Activated T-cell treated with anti-CD3 and anti-CD28 coated beads for 1 hour (primary cell): ENCODE measurements at regions not wholly inside any gene's neighbourhood (a gene's known extent, or its start where the extent isn't known, plus 50 kb on each side); places are given as distances from the start of the nearest gene placed in this dataset.
A peak's percentile ranks its signal among the peaks of the same experiment; 100 is the strongest.

Experiments used
- DNase-seq: peaks from one replicate; pipeline ENCODE4 v3.0.0-alpha.2; 2020; ENCODE audit warnings: low read depth

DNA sequence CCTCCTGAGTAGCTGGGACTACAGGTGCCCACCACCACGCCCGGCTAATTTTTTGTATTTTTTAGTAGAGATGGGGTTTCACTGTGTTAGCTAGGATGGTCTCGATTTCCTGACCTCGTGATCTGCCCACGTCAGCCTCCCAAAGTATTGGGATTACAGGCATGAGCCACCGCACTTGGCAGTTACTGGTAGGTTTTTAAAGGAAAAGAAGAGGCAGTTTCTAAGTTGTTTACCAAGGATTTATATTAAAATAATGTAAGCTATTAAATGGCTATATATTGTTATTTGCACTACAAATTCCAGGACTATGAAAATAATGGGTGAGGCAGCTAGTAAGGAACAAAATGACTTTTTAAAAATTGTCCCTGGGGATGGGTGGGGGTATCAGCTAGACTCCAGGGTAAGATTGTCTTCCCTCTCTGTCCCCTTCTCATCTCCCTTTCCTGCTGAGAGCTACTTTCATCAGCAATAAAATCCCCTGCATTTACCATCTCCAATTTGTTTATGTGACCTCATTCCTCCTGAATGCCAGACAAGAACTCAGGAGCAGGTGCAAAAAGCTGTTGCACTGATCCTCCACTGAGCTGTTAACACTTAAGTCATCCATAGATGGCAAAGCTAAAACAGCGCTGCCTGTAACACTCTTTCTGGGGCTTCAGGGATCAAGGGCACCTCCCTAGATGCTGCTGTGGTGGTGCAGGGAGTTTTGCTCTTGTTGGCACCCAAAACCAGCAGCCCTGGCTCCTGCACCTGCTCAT is 165.2 kb downstream of the ZPLD1 start:
- no peak for DNase-seq

DNA sequence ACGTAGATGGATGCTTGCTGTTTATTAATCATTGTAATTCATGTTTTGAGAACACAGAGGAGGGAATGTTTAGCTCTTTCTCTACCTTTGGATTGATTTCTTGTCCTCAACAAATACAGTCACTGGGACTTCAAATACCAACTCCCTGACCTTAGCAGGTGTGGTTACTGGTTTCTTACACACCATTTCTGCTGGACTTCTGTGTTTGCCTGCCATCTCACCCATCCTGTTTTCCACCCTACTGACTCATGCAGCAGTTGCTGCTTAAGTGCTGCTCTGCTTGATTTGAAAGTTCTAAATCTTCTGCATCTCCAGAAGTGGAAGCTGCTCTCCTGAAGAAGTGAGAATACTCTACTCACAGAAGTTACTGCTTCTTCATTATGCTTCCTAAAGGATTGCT is 170.3 kb downstream of the ZPLD1 start:
- DNase-seq, result no peak

DNA sequence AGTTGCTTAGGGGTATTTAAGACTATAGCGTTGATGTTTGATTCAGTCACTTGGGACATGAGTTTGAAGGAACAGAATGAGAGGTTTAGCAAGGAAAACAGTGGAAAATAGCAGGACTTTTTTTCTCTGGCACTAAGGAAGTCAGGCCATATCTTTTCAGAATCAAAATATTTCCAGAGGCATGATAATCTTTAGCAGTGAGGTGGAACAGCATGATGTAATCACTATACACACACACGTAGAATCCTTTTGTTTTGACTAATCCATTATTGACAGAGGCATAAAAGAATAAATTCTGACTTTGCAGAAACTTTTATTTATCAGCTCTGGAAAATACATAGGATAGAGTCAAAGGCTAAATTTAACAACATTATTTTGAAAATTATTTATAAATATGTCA is 174.1 kb downstream of the ZPLD1 start:
- no peak for DNase-seq

DNA sequence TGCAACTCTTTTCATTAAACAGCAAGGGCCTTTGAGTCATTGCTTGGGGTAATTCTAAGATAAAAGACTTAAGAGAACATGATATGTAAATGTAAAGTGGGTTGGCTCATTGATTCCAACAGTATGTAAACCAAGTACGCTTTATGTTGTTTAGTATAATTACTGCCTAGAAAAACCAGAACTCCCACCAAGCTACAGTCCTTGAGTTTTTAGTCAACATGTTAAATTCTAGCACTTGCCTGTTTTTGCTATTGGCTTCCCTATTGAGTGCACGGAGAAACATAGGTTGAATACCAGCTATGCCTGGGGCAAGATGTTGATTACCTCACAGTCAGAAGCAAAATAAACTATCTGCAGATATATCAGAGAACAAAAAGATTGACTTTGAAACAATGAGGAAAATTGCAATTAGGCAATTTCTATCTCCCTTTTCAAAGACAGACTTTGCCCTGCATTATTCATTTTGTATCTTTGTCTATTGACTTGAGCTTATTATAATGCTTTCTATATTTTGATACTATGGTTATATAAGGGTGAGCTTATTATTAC is 179.3 kb downstream of the ZPLD1 start:
- no peak for DNase-seq

DNA sequence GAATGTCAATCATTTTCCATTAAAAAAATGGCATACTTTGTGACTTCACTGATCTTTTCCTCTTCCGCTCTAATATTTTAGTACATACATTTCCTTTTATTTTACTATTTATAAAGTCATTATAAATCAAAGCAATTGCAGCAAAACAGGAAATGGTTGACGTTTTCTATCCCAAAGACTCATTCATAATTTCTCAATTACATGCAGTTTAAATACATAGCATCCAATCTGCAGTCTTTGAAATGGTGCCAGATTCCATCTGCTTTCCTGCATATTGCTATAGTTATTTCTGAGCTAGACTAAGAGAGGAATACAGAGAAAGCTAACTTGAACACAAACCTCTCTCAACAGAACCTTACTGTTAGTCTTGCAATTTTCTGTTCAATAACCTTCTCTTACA is 179.8 kb downstream of the ZPLD1 start:
- no peak for DNase-seq

DNA sequence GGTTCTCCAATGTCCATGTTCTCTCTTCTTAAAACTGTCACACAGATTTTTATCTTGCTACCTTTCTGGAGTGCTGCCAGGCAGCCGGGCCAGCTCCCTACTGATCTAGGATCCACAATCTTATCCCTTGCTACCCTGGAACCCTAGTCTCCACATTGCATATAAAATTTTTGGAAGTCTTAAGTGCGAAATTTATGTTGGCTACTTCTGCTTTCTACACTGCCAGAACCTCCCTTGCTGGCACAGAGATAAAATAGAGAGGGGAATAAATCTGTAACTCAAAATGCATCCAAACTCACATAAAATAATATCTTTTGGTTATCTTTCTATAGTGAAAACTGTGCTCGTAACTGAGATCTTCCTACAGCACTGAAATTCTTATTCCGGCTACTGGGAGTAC is 182.6 kb downstream of the ZPLD1 start:
- DNase-seq, result no peak

DNA sequence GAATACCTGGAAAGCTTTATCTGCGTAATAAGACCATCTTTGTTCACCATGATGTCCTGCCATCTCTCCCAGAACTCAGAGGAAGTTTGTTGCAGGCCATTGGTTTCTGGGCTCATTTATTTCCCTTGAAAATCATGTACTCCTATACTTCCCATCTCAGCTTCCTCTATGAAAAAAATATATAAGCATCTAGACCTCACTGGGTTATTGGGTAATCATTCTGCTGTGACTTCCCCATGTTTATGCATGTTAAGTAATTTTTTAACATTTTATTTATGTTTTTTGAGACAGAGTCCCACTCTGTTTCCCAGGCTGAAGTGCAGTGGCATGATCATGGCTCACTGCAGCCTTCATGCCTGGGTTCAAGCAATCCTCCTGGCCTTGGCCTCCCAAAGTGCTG is 184.5 kb downstream of the ZPLD1 start:
- DNase-seq, result no peak

DNA sequence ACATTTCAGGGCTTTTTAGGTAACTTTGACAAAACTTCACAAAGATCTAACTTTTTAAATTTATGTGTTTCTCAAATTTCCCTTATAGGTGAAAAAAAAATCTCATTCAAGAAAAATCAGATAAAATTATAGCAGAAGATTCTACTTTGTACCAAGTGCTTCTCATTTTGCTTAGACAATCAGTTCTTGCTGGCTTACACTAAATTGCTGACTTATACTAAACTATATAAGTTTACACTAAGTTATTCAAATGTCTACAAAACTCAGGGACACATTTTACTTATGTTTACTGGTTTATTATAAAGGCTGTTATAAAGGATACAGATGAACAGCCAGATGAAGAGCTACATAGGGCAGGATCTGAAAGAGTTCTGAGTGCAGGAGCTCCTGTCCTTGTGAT is 195.1 kb downstream of the ZPLD1 start:
- no peak for DNase-seq

DNA sequence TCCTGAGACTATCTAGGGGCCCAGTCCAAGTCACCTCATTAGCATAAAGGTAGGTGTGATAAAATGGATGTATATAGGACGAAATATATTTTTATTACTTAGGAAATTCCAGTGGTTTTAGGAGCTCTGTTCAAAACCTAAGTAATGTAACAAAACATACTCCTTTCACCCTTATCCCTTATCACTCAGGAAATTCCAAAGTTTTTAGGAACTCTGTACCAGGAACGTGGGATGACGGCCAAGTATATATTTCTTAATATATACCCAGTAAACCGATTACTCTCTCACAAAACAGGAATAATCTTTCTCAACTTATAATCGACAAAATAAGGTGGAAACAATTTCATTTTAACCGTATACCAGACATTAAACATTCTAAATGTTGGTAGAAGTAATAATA is 195.7 kb downstream of the ZPLD1 start:
- no peak for DNase-seq

DNA sequence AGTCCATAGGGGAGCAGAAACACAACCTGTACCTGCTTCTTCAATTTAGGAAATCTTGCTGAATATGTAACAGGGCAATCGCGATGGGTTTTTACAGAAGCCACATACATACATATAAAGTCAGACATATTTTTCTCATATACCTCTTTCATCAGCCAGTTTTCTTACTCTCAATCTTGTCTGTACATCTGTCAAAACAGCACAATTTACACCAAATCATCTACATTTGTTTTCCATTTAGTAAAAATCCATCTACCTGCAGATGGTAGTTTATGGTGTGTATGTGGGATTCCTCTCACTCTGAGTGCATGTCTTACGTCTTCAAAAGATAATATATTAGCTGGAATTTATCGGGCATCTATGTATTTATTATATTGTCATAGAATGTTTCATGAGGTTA is 208.7 kb downstream of the ZPLD1 start:
- no peak for DNase-seq

DNA sequence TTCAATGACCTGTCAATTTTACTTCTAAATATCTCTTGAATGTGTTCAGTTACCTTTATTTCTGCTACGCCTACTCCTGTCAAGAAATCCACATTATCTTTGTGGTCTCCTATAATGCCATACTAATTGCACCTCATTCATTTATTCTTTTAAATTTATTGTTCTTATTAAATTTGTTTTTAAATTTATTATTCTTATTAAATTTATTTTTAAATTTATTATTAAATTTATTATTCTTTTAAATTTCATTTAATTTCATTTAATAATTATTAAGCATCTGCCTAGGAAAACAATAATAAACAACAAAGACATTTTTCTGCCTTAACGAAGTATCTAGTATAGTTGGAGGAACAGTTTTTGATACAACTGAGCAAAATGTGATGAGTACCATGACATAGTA is 211.7 kb downstream of the ZPLD1 start:
- no peak for DNase-seq

DNA sequence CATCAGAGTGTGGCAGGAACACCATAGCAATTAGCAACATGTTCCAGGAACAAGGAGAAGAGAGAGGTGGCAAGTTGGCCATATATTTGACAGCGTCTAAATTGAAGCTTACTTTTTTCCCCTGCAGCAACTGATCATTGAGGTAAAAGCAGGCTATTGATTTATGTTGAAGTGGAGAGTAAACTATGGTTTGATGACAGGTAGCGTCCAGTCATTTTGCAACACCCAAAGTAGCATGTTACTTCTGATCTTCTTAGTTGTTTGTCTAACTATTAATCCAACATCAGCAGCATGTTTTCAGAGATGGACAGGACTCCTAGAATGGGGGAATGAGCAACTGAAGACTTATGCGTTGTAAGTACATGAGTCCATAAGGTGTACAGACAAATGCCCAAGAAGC is 225.8 kb downstream of the ZPLD1 start:
- DNase-seq, result no peak

DNA sequence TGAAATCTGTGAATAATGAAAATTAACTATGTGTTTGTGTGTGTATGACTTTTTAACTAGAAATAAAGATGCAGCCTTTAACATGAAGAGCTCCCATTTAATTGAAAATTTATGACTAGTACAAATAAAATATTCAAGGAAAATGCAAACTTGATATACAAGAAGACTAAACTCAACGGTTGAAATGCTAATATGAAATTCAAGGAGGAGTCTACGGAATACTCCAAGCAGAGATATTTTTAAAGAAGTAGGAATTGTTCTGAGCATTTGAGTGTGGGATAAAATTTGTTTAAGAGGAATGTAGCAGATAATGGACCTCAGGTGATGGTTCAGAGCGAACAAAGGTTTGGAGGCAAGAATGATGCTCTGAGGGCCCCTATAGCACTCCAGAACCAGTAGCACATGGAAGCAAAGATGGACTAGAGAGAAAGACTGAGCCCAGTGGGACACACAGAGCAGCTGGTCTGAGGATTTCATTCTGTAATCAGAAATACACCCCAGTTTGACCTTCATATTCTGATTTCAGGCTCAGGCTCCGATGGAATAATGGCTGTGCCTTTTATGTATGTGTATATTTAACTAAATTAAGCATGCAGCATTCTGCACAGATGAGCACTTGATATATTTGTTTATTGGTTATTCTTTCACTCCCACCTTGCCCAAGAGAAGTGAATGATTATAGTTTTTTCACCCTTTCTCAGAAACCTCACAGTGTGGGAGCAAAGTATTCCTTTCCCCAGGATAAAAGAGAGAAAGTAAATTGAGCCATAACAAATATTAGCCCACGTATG is 227.1 kb downstream of the ZPLD1 start:
- DNase-seq, result no peak

DNA sequence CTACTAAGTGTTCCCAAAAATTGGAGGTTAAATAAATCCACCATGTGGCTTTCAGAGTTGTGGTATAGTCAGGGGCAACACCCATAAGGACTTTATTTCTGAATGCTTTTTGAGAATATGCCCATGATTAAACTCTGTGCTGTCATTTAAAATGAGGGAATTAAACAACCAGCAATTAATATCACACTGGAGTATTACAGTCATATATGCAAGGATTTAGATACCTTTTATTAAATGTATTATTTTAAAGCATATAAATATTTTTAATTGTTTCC is 227.6 kb downstream of the ZPLD1 start:
- no peak for DNase-seq

DNA sequence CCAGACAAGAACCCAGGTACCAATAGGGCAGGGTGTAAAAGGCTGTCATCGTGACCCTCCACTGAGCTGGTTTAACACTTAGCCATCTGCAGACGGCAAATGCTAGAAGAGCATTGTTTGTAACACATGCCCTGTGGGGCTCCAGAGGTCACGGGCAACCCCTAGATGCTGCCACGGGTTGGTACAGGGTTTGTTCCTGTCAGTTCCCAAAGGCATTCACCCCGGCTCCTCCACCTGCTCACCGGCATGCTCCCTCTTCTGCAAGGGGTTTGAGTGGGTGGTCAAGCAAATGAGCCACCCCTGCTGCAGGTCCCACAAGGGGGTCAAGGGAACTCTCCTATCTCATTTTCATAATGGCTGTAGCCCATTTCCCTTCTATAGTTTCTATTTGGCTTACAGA is 229.3 kb downstream of the ZPLD1 start:
- DNase-seq, result no peak

DNA sequence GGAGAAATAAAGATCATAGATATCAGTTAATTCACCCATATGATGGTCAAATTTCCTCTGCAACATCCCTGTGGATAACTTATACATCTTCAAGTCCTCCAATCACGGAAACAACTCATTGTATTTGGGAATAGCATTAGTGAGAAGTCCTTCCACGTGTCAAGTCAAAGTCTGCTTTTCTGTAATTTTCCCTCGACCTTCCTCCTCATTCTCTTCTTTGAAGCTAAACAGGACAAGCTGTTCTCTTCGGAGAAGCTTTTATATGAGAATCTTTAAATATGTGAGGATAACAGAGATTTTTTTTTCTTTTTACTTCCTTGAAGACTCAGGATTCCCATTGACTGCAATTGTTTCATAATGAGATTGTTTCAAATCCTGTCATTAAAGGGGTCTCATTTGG is 230.4 kb downstream of the ZPLD1 start:
- no peak for DNase-seq

DNA sequence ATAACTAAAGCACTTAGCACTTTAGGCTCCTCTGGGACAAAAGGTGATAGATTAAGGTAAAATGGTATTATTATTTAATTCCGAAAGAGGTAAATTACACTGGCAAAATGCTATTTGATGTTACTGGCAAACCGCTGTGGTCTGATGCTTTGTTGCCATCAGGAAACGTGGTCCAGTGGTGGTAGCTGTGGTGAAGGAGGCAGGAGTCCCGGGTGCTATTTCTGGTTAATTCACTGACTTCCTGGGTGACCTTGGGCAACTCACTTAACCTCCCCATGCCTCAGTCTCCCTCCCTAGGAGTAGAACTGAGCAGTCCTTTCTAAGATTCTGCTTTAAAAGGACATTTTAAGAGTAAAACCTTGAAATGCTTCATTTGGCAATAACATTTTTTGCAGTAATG is 233.4 kb downstream of the ZPLD1 start:
- DNase-seq, result no peak

DNA sequence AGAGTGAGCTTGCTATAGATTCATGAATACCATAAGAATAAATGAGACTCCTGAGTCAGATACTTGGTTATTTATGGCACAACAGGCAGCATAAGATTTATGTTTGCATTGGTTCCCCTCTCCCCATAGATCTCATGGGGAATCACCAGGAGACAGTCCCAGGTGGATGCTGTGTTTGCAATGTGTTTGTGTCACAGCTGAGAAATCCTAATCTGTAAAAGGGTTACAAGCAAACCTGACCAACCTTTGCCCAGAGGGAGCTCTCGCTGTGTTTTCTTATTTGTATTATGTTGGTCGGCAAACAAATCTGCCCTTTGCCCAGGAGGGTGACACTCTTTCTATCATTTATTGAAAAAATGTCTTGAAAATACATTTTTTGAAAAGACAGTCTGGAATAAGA is 236.2 kb downstream of the ZPLD1 start:
- no peak for DNase-seq

DNA sequence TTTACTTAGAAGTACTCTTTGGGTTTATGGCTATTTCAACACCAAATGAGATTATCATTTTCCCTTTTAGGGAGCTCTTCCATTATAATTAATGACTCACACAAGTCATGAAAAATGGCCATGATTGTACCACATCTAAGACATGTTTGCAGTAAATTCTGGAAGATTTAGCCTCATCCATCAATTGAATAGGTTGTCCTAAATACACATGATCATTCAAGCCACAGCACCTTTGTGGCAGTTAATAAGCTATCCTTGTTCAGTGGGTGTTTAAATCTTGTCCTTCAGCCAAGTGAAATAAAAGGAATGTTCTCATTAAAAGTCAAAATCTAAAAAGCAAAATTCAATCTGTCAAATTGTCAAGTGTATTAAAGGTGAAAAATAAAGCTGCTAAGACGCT is 237.5 kb downstream of the ZPLD1 start:
- DNase-seq, result no peak

DNA sequence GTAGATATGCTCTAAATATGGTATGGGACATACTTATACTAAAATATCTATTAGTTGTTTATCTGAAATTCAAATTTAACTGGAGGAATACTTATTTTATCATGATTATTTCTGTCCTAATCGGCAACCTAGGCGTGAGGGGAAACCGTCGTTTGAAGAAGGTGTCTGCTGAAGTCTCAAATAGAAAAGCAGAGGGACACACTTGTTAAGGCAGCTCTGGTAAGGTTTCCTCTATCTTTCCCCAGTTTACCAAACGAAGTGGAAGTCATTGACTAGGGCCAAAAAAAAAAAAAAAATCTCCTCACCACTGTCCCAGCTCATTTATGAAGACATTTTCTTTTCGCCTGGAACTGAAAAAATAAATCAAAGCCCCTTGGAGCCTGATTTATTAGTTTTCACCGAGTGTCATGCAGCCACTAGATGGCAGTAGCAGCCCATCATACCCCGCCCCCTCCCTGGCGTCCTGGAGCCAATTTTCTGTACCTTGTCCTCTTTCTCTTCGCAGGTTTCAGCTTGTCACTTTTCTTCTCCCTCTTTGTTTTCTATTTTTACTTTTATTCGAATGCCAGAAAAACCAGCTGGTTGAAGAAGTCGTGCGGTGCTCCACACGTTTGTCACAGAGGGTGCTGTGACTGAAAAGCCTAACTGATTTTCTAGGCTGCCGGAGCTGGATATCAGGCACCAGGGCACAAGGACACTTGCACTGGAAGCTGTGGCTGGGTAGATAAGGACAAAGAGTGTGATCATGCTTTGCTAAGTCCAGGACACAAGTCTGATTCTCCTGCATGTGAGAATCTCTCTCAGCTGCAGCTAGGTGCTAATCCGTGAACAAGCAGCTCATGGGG is 238.7 kb downstream of the ZPLD1 start:
- peak; percentile 34 for DNase-seq

DNA sequence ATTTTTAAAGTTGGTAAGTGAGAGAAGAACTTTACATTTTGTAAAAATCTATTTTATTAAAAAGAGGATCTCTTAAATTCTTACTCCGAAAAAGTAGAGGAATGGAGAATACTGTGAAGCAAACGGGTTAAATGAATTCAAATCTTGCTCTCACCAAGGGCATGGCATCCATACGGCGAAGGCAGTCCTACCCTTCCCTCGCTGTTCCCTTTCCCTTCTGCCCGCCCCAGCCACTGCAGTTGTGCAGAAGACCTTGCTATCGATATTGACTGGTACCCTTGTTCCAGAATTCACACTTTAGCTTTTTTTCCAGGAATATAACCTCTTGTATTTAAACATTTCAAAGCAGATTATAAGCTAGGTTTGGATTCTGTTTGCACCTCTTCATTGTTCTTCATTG is 239.5 kb downstream of the ZPLD1 start:
- no peak for DNase-seq

DNA sequence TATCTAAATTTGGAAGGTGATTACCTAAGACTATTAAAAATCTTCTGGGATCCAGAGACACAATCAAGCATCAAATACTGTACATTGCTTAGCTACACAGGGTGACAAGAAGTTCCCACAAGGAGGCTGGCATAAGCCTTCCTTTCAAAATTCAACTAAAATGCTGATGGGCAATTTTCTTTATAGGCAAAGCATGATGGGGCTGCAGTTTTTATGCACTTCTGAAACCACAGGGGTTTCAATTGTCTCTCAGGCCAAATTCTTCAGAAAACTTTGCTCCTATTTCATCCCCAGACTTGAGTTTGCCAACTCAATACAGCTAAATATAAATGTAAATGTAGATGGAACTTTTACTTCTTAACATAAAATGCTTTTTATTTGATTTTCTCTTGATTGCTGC is 241.6 kb downstream of the ZPLD1 start:
- DNase-seq, result no peak

DNA sequence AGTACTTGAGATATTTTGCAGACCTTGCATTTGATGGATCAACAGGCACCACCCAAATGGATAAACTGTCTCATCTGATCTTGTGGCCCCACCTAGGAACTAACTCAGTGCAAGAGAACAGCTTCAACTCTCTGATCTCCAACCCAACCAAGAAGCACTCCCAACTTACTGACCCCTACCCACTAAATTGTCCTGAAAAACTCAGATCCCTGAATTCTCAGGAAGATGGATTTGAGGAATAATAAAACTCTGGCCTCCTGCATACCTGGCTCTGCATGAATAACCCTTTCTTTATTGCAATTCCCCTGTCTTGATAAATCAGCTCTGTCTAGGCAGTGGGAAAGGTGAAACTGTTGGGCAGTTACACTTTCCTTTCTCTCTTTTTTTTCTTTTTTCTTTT is 247.9 kb downstream of the ZPLD1 start:
- no peak for DNase-seq
